ENCODE measurements at regions not wholly inside any gene's neighbourhood (a gene's known extent, or its start where the extent isn't known, plus 50 kb on each side); places are given as distances from the start of the nearest gene placed in this dataset.

DNA sequence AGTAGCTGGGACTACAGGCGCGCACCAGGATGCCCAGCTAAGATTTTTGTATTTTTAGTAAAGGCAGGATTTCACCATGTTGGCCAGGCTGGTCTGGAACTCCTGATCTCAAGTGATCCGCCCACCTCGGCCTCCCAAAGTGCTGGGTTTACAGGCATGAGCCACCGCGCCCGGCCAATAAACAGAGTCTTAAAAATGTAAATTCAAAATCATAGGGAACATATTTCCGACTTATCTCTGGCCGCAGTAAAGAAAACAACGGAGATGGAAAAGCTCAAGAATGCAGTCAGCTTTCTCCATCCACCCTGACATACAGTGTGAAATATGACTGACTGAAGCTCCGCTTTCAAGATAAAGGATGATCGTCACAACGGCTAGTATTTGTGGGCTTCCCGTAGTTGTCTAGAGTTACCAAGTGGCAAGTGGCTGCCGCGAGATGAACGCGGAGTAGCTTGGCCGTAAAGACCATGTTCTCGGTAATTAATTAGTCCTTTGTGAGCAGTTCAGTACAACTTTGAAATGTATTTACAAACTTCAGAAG is 495.1 kb upstream of the FAT1 start:
- TF ChIP-seq, protein P1, sequence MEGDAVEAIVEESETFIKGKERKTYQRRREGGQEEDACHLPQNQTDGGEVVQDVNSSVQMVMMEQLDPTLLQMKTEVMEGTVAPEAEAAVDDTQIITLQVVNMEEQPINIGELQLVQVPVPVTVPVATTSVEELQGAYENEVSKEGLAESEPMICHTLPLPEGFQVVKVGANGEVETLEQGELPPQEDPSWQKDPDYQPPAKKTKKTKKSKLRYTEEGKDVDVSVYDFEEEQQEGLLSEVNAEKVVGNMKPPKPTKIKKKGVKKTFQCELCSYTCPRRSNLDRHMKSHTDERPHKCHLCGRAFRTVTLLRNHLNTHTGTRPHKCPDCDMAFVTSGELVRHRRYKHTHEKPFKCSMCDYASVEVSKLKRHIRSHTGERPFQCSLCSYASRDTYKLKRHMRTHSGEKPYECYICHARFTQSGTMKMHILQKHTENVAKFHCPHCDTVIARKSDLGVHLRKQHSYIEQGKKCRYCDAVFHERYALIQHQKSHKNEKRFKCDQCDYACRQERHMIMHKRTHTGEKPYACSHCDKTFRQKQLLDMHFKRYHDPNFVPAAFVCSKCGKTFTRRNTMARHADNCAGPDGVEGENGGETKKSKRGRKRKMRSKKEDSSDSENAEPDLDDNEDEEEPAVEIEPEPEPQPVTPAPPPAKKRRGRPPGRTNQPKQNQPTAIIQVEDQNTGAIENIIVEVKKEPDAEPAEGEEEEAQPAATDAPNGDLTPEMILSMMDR (conservative IDR thresholded peaks at IDR 0.05; ENCODE audit: low read depth, low read length), result no peak
- no peak for TF ChIP-seq POLR2A (IDR thresholded peaks at IDR 0.05; ENCODE audit: low read depth, low read length)
- TF ChIP-seq CEBPB (IDR thresholded peaks at IDR 0.05; ENCODE audit: low read depth, low read length), result no peak
- no peak for TF ChIP-seq RCOR1 (IDR thresholded peaks at IDR 0.05; ENCODE audit: insufficient replicate concordance, low read length)
